ENCODE measurements at regions not wholly inside any gene's neighbourhood (a gene's known extent, or its start where the extent isn't known, plus 50 kb on each side); places are given as distances from the start of the nearest gene placed in this dataset.
"Not testable (repeated sequence)": the region's sequence is repeated elsewhere in the genome, so short reads cannot be mapped to it uniquely, and the experiment has no call there.

GRCh38 chr15:22684786-22685185 lies 101.7 kb upstream of the NIPA1 start:
- not testable (repeated sequence) for DNase-seq

DNA sequence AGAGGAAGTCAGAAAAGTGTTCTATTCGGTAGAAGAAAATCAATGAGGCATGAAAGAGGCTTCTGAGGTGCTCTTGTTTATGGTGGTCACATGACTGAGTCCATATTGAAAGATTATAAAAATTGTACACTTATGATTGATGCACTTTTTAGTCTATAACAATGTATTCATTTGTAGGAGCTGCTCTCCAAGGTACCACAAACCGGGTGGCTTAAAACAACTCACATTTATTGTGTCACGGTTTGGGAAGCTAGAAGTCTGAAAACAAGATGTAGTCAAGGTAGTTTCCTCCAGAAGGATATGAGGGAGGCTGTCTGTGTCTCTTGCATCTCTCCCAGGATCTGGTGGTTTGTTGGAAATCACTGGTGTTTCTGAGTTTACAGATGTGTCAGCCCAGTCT lies 86.6 kb upstream of the NIPA1 start:
- not testable (repeated sequence) for DNase-seq

DNA sequence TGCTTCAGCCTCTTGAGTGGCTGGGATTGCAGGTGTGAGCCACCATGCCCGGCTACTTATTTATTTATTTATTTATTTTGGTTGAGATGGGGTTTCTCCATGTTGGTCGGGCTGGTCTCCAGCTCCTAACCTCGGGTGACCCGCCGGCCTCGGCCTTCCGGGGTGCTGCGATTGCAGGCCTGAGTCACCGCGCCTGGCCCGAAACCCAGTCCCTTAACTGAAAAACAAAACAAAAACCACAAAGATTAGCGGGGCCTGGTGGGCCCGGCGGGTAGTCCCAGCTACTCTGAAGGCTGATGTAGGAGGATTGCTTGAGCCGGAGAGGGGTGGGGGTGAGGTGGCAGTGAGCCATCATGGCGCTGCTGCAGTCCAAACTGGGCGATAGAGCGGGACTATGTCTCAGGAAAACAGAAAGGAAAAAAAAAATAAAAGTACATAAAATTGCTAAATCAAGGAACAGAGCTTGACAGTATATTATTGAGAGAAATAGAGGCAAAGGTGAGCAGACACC lies 75.6 kb upstream of the NIPA1 start:
- DNase-seq, result not testable (repeated sequence)

DNA sequence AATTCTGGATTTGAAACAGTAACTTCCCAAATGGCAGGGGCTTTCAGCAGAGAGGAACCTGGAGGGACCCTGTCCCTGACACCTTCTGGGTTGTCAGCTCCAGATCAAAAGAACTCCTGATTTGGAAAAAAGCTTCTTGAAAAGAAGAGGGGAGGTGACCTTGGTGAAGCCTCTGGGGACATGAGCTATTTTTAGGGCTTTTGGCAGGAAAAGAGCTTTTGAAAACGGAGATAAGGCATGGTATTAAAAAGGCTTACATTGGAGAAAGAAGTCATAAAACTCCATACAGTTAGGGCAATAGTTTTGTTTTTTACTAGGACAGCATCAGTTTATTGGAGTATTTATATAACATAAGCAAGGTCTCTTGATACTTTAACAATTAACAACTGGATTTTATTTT lies 72.5 kb upstream of the NIPA1 start:
- not testable (repeated sequence) for DNase-seq

DNA sequence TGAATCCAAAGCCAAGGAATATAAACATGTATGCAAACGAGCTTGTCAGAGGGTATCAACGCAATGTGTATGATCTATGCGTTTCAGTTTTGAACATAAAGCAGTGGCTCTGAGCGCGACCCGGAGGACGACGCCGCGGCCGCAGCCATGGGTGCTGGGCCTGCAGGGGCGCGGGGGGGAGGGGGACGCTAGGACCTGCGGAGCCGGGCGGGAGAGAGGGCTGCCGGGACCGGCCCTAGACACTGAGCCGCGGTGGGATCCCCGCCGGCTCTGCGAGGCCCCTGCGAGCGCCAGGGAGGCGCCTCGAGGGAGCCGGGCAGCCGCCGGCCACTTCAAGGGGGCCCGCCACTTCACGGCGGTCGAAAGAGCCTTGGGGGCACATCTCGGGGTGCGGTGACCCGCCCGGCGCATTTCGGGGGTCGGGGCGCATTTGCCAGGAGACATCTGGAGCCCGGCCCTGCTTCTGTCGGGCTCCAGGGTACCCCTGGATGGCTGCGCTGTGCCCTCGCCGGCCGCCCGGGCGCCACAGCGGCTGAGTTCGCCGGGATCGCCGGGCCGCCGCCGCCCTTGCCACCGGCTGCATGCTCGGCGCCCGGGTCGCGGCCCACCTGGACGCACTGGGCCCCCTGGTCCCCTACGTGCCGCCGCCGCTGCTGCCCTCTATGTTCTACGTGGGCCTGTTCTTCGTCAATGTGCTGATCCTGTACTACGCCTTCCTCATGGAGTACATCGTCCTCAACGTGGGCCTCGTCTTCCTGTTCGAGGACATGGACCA lies 71.9 kb upstream of the NIPA1 start:
- not testable (repeated sequence) for DNase-seq

- DNase-seq, result not testable (repeated sequence)
Measured at GRCh38 chr15:22715133-22715845, 71.2 kb upstream of the NIPA1 start.

DNA sequence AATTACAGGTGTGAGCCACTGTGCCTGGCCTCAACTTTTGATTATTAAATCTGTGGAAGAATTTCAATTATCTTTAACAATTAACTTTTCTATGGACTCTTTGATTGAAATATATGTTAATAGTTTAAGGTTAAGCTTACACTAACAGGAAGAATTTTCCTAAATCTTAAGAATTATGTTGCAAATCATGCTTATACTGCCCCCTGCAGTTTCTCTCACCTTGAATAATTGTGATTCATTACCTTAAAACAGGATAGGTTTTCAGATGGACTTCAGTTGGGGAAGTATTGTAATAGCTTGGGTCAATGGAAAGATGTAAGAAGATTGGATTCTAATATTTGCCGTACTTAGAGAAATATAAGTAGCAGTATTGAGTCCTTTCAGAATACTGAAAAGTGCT lies 66.5 kb upstream of the NIPA1 start:
- not testable (repeated sequence) for DNase-seq

- DNase-seq, result not testable (repeated sequence)
Measured at GRCh38 chr15:22726104-22726503, 60.3 kb upstream of the NIPA1 start.

GRCh38 chr15:22735067-22735466 lies 51.4 kb upstream of the NIPA1 start:
- not testable (repeated sequence) for DNase-seq

DNA sequence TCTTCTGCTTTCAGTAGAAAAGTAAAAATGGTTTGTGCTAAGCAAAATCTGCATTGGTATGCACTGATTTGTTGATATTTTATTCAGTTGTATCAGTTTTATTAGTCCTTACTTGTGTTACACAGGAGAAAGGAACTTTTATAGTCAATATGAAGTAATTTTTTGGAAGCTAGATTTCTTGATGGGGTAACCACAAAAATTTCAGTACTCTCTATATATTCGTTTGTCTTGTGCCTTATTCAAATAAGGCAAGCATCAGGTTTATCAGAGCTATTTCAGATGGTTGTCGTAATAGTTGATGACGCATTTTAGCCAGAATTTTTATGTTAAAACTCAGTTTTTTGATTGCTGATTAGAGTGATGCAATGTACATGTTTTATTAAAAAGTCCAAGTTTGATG lies 50.7 kb upstream of the NIPA1 start:
- DNase-seq, result no peak

DNA sequence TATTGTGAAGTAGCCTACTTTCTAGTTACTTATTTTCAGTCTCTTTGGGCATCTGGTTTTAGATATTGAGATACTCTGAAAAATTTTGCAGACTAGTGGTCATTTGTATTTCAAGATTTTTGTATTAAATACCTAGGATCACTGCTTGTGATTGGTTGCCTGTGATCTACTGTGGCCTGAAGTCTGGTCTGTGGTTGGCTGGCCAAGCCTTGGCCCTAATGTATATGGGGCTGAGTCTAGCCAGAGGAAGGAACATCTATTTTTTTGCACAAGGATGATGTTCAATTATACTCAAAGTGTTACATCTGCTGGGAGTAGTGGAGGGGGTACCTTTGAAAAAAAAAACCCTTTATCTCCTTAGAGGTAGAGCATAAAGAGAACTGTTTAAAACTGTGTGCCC lies 50.2 kb upstream of the NIPA1 start:
- DNase-seq, result not testable (repeated sequence)

Data from inflammatory macrophage treated with lipopolysaccharide for 4 hours (primary cell).